Type B pancreatic cell (in vitro differentiated cells): ENCODE measurements at regions not wholly inside any gene's neighbourhood (a gene's known extent, or its start where the extent isn't known, plus 50 kb on each side); places are given as distances from the start of the nearest gene placed in this dataset.

Experiments
- DNase-seq: peaks from one replicate; pipeline ENCODE4 v3.0.0; 2021; ENCODE audit warnings: mixed read lengths; ENCODE audit not compliant: unreplicated experiment; ENCODE audit errors: extremely low spot score
- H3K27ac Mint-ChIP-seq: 2 replicates; pipeline ENCODE4 v1.8.0; 2021; ENCODE audit warnings: mild to moderate bottlenecking, mixed read lengths
- H3K27me3 Mint-ChIP-seq: 2 replicates; pipeline ENCODE4 v1.8.0; 2021; ENCODE audit warnings: mixed read lengths
- H3K36me3 Mint-ChIP-seq: 2 replicates; pipeline ENCODE4 v1.8.0; 2021; ENCODE audit warnings: mixed read lengths
- H3K4me1 Mint-ChIP-seq: one replicate; pipeline ENCODE4 v1.8.0; 2021; ENCODE audit warnings: mixed read lengths; ENCODE audit not compliant: unreplicated experiment
- H3K4me3 Mint-ChIP-seq: 2 replicates; pipeline ENCODE4 v1.8.0; 2021; ENCODE audit warnings: mild to moderate bottlenecking, mixed read lengths
- H3K9me3 Mint-ChIP-seq: 2 replicates; pipeline ENCODE4 v1.8.0; 2021; ENCODE audit warnings: mixed read lengths
- CTCF ChIP-seq: fragments of 200-600 bp; sonication (generic); conservative IDR thresholded peaks from 2 replicates; pipeline ENCODE4 v1.5.0; 2021; ENCODE audit warnings: antibody characterized with exemption, mild to moderate bottlenecking

DNA sequence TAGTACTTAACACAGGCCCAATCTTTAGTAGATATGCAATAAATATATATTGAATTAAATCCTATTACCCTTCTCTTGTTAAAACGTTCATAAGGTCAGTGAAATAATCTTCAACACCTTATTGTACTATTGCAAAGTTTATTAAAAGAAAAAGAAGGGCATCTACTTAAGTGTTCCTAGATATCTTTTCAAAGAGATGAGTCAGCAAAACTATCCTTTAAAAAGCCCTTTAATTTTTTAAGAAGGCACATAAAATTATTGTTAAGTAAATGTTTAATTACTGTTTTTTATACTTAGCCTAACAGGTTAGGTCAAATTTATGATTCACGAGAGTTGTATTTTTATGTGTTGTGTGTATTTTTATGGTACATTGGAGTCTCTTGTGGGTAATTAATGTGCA, 77.3 kb upstream of the PPP1R2C start:
- no peak for TF ChIP-seq CTCF
- Mint-ChIP-seq H3K9me3 (no peaks in the 10 kb centered on the region), H3K4me1 (no peaks in the 10 kb centered on the region), H3K27ac (no peak overlapping the region), H3K4me3 (no peak overlapping the region), H3K27me3 (no peaks in the 10 kb centered on the region), H3K36me3 (no peaks in the 10 kb centered on the region)
- DNase-seq = no peak

DNA sequence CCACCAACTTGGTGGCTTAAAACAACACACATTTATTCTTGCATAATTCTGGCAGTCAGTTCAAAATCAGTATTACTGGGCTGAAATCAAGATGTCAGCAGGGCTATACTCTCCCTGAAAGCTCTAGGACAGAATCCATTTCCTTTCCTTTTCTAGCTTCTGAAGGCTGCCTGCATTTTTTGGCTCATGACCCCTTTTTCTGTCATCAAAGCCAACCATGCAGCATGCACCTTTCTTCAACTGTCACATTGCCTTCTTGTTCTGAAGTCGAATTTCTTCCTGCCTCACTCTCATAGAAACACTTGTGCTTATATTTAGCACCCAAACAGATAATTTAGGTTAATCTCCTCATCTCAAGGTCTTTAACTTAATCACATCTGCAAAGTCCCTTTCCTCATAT, 79.8 kb upstream of the PPP1R2C start:
- no peak overlapping the region for H3K4me3 Mint-ChIP-seq
- H3K4me1 Mint-ChIP-seq = no peaks in the 10 kb centered on the region
- no peak for TF ChIP-seq CTCF
- H3K9me3 Mint-ChIP-seq = no peaks in the 10 kb centered on the region
- H3K27ac Mint-ChIP-seq = no peak overlapping the region
- H3K27me3 Mint-ChIP-seq = no peaks in the 10 kb centered on the region
- no peak for DNase-seq
- no peaks in the 10 kb centered on the region for H3K36me3 Mint-ChIP-seq

- TF ChIP-seq CTCF = no peak
- no peaks in the 10 kb centered on the region for H3K9me3 Mint-ChIP-seq
- DNase-seq = no peak
- no peak overlapping the region for H3K27ac Mint-ChIP-seq
- no peaks in the 10 kb centered on the region for H3K36me3 Mint-ChIP-seq
- no peak overlapping the region for H3K4me3 Mint-ChIP-seq
- H3K27me3 Mint-ChIP-seq = no peaks in the 10 kb centered on the region
- no peaks in the 10 kb centered on the region for H3K4me1 Mint-ChIP-seq
These were observed 91.0 kb upstream of the PPP1R2C start for GRCh38 chrX:42869011-42869410.

DNA sequence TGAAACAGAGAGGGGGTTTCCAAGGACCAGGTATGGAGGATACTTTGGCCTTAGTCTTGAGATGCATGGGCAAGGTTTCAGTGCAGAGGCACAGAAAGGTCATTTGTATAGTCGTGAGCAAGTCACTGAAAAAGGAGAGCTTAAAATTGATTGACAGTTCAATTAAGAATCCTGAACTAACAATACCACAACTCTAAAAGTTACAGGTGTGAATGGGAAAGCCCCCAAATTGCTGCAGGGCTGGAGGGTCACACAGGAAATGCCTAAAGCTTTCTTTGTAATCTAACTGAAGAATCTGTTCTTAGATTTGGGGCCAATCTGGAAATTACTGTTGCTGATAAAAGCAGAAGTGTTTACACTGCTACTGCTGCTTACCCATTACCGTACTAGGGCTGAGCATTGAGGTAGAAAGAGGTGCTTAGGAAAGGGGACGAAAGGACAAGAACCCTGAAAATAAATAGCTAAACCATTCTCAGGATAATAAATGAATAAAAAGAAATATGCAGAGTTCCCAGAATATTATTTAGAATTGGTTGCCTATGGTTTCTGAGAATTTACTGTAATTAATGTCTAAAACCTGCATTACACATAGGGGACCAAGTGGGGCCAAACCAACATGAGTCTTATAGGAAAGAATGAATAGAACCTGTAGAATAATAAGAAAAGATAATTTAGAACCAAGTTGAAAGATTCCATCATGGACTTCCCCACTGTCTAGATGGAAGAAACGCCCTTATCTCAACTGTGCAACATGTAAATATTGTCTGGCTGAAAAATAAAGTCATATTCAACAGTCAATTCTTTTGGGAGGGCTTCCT, 91.9 kb upstream of the PPP1R2C start:
- no peaks in the 10 kb centered on the region for H3K27me3 Mint-ChIP-seq
- no peaks in the 10 kb centered on the region for H3K4me1 Mint-ChIP-seq
- TF ChIP-seq CTCF = no peak
- no peaks in the 10 kb centered on the region for H3K36me3 Mint-ChIP-seq
- no peaks in the 10 kb centered on the region for H3K9me3 Mint-ChIP-seq
- no peak for DNase-seq
- H3K4me3 Mint-ChIP-seq = no peak overlapping the region
- H3K27ac Mint-ChIP-seq = no peak overlapping the region

GRCh38 chrX:42886519-42886918, 108.6 kb upstream of the PPP1R2C start:
- H3K4me1 Mint-ChIP-seq = no peaks in the 10 kb centered on the region
- H3K4me3 Mint-ChIP-seq = no peak overlapping the region
- no peak for DNase-seq
- TF ChIP-seq CTCF = no peak
- no peaks in the 10 kb centered on the region for H3K27me3 Mint-ChIP-seq
- H3K27ac Mint-ChIP-seq = no peak overlapping the region
- no peaks in the 10 kb centered on the region for H3K36me3 Mint-ChIP-seq
- no peaks in the 10 kb centered on the region for H3K9me3 Mint-ChIP-seq

GRCh38 chrX:42900947-42901346, 123.0 kb upstream of the PPP1R2C start:
- Mint-ChIP-seq H3K4me3 (no peak overlapping the region), H3K27me3 (no peaks in the 10 kb centered on the region), H3K9me3 (no peaks in the 10 kb centered on the region), H3K27ac (no peak overlapping the region), H3K36me3 (no peaks in the 10 kb centered on the region), H3K4me1 (peaks cover 4% of the 10 kb centered on the region)
- DNase-seq = no peak
- TF ChIP-seq CTCF = no peak
